HFFc6 (cell line): ENCODE measurements at regions not wholly inside any gene's neighbourhood (a gene's known extent, or its start where the extent isn't known, plus 50 kb on each side); places are given as distances from the start of the nearest gene placed in this dataset.

Experiments used
- DNase-seq: peaks from one replicate; pipeline ENCODE4 v3.0.0-alpha.2; 2018
- H3K27ac Mint-ChIP-seq: 2 replicates; pipeline ENCODE4 v1.8.0; 2020; ENCODE audit warnings: mild to moderate bottlenecking, mixed read lengths
- H3K27me3 Mint-ChIP-seq: 2 replicates; pipeline ENCODE4 v1.8.0; 2021; ENCODE audit warnings: mild to moderate bottlenecking, moderate library complexity, mixed read lengths; ENCODE audit not compliant: insufficient read depth
- H3K36me3 Mint-ChIP-seq: 2 replicates; pipeline ENCODE4 v1.8.0; 2021; ENCODE audit warnings: low read depth, mixed read lengths
- H3K4me1 Mint-ChIP-seq: 2 replicates; pipeline ENCODE4 v1.8.0; 2020; ENCODE audit warnings: low read depth, mixed read lengths
- H3K4me3 Mint-ChIP-seq: 2 replicates; pipeline ENCODE4 v1.8.0; 2020; ENCODE audit warnings: mild to moderate bottlenecking, moderate library complexity, mixed read lengths
- H3K9me3 Mint-ChIP-seq: 2 replicates; pipeline ENCODE4 v1.8.0; 2020; ENCODE audit warnings: mild to moderate bottlenecking, mixed read lengths
- TF ChIP-seq, protein P1 (sequence below): fragments of 200-600 bp; sonication (generic); IDR thresholded peaks from 2 replicates; pipeline ENCODE4 v1.5.0; 2021; ENCODE audit warnings: antibody characterized with exemption, mild to moderate bottlenecking

DNA sequence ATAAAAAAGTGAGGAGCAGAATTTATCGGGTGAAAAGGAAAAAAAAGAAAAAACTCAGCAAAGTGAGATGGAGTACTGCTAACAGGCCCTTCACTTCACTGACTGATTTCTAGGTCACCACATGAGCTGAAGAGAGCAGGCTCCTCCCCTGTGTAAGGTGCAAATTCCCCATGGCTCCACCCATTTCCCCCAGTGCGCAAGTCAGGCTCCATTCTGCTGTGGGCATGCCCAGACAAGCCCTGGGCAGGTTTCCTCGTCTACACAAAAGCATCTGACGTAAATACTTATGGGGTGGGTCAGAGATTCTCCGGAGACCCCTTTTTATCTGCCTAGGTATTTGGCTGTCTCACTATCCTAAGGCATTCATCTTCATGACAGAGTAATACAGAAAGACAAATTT lies 157.9 kb downstream of the MAGEB5 start:
- TF ChIP-seq, protein P1, sequence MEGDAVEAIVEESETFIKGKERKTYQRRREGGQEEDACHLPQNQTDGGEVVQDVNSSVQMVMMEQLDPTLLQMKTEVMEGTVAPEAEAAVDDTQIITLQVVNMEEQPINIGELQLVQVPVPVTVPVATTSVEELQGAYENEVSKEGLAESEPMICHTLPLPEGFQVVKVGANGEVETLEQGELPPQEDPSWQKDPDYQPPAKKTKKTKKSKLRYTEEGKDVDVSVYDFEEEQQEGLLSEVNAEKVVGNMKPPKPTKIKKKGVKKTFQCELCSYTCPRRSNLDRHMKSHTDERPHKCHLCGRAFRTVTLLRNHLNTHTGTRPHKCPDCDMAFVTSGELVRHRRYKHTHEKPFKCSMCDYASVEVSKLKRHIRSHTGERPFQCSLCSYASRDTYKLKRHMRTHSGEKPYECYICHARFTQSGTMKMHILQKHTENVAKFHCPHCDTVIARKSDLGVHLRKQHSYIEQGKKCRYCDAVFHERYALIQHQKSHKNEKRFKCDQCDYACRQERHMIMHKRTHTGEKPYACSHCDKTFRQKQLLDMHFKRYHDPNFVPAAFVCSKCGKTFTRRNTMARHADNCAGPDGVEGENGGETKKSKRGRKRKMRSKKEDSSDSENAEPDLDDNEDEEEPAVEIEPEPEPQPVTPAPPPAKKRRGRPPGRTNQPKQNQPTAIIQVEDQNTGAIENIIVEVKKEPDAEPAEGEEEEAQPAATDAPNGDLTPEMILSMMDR, result no peak
- Mint-ChIP-seq H3K4me1 (no peaks in the 10 kb centered on the region), H3K4me3 (no peak overlapping the region), H3K36me3 (no peaks in the 10 kb centered on the region), H3K9me3 (no peaks in the 10 kb centered on the region), H3K27me3 (no peaks in the 10 kb centered on the region), H3K27ac (no peak overlapping the region)
- no peak for DNase-seq

DNA sequence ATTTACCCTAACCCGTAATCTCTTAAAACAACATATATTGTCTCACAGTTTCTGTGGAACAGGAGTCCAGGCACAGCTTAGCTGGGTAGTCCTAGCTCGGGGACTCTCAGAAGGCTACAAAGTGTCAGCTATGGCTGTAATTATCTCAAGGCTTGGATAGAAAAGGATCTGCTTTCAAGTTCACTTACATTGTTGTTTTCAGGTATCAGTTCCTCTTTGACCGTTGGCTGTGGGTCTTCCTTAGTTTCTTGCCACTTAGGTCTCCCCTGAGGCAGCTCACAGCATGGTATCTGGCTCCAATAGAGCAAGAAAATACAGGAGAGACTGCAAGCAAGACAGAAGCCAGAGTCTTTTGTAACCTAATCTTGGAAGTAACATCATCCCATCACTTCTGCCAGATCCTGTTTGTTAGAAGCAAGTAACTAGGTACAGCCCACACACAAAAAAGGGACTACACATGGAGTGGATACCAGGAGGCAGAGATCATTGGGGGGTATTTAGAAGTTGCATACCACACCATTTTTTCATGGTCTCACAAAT lies 137.0 kb downstream of the MAGEB5 start:
- TF ChIP-seq, protein P1, result no peak
- Mint-ChIP-seq H3K27ac (no peak overlapping the region), H3K4me3 (no peak overlapping the region), H3K36me3 (no peaks in the 10 kb centered on the region), H3K9me3 (peaks cover 23% of the 10 kb centered on the region), H3K4me1 (no peaks in the 10 kb centered on the region), H3K27me3 (no peaks in the 10 kb centered on the region)
- no peak for DNase-seq

DNA sequence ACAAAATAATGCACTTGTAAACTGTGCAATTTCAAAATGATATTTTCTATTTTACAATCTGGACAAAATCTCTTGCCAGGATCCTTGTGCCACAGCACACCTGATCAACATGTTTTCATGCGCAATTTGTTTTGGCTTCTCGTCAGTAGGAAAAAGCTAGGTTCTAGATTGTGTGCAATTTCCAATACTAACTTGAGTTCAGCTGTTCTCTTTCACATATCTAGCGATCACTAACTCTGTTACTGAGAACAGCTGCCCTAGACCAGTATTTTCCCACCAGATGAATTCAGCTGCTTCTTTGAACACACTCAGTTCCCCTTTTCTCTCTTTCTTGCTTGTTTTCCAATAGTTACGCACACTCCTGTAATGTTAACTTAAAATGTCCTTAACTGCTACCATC lies 131.2 kb downstream of the MAGEB5 start:
- Mint-ChIP-seq H3K4me3 (no peak overlapping the region), H3K27ac (no peak overlapping the region), H3K36me3 (no peaks in the 10 kb centered on the region), H3K27me3 (no peaks in the 10 kb centered on the region), H3K9me3 (peaks cover 15% of the 10 kb centered on the region), H3K4me1 (no peaks in the 10 kb centered on the region)
- DNase-seq, result no peak
- TF ChIP-seq, protein P1, result no peak

DNA sequence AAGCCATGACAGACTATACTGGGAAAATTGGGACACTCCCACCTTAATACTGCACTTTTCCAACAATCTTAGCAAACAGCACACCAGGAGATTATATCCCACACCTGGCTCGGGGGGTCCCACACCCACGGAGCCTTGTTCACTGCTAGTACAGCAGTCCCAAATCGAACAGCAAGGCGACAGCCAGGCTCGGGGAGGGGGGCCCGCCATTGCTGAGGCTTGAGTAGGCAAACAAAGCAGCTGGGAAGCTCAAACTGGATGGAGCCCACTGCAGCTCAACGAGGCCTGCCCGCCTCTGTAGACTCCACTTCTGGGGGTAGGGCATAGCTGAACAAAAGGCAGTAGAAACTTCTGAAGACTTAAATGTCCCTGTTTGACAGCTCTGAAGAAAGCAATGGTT lies 118.3 kb downstream of the MAGEB5 start:
- Mint-ChIP-seq H3K4me3 (no peak overlapping the region), H3K27ac (no peak overlapping the region), H3K27me3 (no peaks in the 10 kb centered on the region), H3K9me3 (peaks cover 5% of the 10 kb centered on the region; the same call in 1 of the 2 replicates), H3K36me3 (no peaks in the 10 kb centered on the region), H3K4me1 (no peaks in the 10 kb centered on the region)
- TF ChIP-seq, protein P1, result no peak
- DNase-seq, result no peak

DNA sequence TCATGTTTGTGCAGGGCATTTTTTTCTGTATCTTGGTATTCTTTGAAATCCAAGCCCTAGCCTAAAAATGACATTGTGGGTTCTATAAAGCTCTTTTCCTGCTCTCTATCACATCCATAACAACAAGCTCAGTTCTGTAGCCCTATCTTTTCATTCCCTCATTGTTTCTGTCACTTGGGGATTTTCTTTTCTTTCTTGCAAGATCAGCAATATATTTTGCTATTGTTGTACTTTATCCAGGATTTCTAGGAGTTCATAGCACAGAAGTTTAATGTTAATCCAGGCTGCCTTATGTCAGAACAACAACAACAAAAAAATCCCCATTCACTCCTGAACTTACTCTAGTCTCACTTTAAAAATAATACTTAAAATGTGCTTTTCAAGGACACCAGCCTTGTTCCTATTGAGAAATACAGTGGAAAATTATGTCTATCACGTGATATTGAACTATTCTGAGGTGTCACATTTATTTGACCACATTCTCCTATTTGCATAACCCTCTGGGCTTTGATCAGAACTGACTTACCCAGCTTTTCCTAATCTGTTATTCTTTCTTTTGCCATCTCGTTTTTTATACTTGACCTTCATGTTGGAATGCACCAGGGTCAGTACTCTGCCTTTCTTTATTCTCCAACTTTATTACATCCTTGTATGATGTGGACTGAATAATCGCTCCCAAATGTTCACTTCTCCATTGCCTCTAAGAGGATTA lies 112.8 kb downstream of the MAGEB5 start:
- Mint-ChIP-seq H3K36me3 (no peaks in the 10 kb centered on the region), H3K27ac (no peak overlapping the region), H3K27me3 (no peaks in the 10 kb centered on the region), H3K4me3 (no peak overlapping the region), H3K9me3 (no peaks in the 10 kb centered on the region), H3K4me1 (no peaks in the 10 kb centered on the region)
- DNase-seq, result no peak
- TF ChIP-seq, protein P1, result no peak
